HEK293 (cell line): ENCODE measurements at regions not wholly inside any gene's neighbourhood (a gene's known extent, or its start where the extent isn't known, plus 50 kb on each side); places are given as distances from the start of the nearest gene placed in this dataset.

Experiments
- CTCF ChIP-seq: fragments of 450-650 bp; formaldehyde crosslinking; IDR thresholded peaks from 2 replicates; pipeline ENCODE4 v1.5.1; 2016; ENCODE audit warnings: missing biosample characterization, missing genetic modification characterization
- HOXD13 ChIP-seq: sonication (generic); formaldehyde crosslinking; IDR thresholded peaks from 2 replicates; pipeline ENCODE4 v1.8.0; 2022; ENCODE audit warnings: missing genetic modification reagents, borderline replicate concordance
- PRDM4 ChIP-seq: fragments of 450-650 bp; formaldehyde crosslinking; IDR thresholded peaks from 2 replicates; pipeline ENCODE4 v1.5.1; 2017; ENCODE audit warnings: missing biosample characterization, missing genetic modification characterization

DNA sequence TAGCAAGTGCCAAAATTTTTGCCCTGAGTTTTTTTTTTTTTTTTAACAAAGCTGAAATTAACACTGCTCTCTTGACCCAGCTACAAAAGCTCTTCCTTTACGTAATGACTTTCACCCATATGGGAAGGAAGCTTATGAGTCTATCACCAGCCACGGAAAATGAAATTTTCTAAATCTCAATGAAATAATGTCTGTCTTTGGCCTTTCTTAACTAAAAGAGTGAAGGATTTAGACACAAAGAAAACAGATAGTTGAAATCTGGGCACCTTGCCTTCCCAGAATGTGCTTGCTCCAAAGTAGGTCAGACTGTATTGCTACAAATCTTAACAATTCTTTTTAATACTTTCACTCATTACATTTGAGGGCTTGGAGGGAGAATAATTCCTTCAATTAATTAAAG, 180.8 kb upstream of the MGAT5 start:
- no peak for TF ChIP-seq PRDM4 (tag by site-specific recombination)
- no peak for TF ChIP-seq HOXD13 (CRISPR knock-in tag)
- TF ChIP-seq CTCF (tag by site-specific recombination) = no peak
